ENCODE measurements at regions not wholly inside any gene's neighbourhood (a gene's known extent, or its start where the extent isn't known, plus 50 kb on each side); places are given as distances from the start of the nearest gene placed in this dataset.
"Not testable (repeated sequence)": the region's sequence is repeated elsewhere in the genome, so short reads cannot be mapped to it uniquely, and the experiment has no call there.

DNA sequence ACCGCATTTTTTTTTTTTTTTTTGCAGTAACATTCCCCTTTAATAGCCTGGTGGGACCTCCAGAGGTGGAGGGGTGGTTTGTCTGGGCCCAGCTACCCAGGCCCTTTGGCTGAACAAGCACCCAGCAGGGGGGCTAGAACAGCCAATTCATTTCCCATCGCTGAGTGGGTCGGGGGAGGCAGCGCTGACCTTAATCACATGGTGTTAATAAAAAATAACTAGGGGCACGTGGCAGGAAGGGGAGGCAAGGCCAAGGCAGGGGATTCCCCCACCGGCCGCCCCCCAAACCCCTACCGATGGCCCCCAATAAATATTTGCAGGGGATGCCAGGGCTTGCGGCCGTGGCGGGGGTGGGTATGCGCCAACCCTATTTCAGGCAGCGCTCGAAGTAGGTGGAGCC is 1709.9 kb downstream of the TP53TG3F start:
- DNase-seq (ENCODE audit: low read depth in 4 of 6, low spot score in 6 of 6); H3K4me3 ChIP-seq (ENCODE audit: low read depth, low read length); H3K27ac ChIP-seq (ENCODE audit: low read depth, low read length); H3K4me1 ChIP-seq (ENCODE audit: control insufficient read depth, insufficient read depth, low read length); H3K9me3 ChIP-seq (ENCODE audit: control insufficient read depth, insufficient read depth, low read length); H3K27me3 ChIP-seq (ENCODE audit: control insufficient read depth, insufficient read depth, low read length); H3K36me3 ChIP-seq (ENCODE audit: control insufficient read depth, insufficient read depth, low read length): not testable (repeated sequence)
- WGBS (ENCODE audit: insufficient coverage), result 86% methylated on average over 7 of the region's 14 CpGs

DNA sequence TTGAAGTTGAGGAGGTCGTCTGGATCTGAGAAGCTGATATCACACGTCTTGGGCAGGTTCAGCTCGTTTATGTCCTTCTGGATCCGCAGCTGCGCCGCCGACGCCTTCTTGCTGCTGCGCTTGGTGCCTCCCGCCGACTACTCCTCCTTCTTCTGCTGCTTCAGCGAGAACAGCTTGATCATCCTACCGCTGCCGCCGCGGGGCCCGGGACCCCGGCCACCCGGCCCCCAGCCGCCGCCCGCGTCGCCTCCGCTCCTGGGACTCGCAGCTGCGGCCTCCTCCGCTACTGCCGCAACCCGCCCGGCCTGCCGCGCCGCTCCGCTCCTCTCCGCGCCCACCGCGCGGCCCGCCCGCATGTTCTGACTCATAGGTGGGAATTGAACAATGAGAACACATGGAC is 1710.6 kb downstream of the TP53TG3F start:
- H3K4me3 ChIP-seq (ENCODE audit: low read depth, low read length); H3K4me1 ChIP-seq (ENCODE audit: control insufficient read depth, insufficient read depth, low read length); H3K27me3 ChIP-seq (ENCODE audit: control insufficient read depth, insufficient read depth, low read length); H3K36me3 ChIP-seq (ENCODE audit: control insufficient read depth, insufficient read depth, low read length); DNase-seq (ENCODE audit: low read depth in 4 of 6, low spot score in 6 of 6); H3K27ac ChIP-seq (ENCODE audit: low read depth, low read length); H3K9me3 ChIP-seq (ENCODE audit: control insufficient read depth, insufficient read depth, low read length): not testable (repeated sequence)
- 53% methylated on average over 20 of the region's 42 CpGs for WGBS (ENCODE audit: insufficient coverage)

DNA sequence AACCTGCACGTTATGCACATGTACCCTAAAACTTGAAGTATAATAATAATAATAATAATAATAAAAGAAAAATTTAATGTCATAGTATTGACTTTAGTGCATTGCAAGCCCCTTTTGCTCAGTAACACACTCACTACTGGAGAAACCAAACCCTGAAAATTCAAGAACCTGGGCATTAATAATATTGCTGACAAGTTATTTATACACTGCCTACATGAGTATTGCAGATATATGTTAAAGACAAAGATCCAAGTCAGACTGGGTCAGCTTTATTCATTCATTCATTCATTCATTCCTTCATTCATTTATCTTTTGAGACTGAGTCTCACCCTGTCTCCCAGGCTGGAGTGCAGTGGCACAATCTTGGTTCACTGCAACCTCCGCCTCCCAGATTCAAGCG is 1711.2 kb downstream of the TP53TG3F start:
- no peak overlapping the region for H3K27ac ChIP-seq (ENCODE audit: low read depth, low read length)
- WGBS (ENCODE audit: insufficient coverage), result 90% methylated on average over 2 of the region's 3 CpGs
- H3K36me3 ChIP-seq (ENCODE audit: control insufficient read depth, insufficient read depth, low read length), result no peaks in the 10 kb centered on the region
- H3K4me1 ChIP-seq (ENCODE audit: control insufficient read depth, insufficient read depth, low read length), result no peaks in the 10 kb centered on the region
- no peaks in the 10 kb centered on the region for H3K27me3 ChIP-seq (ENCODE audit: control insufficient read depth, insufficient read depth, low read length)
- H3K4me3 ChIP-seq (ENCODE audit: low read depth, low read length), result no peak overlapping the region
- peaks cover 8% of the 10 kb centered on the region for H3K9me3 ChIP-seq (ENCODE audit: control insufficient read depth, insufficient read depth, low read length)
- DNase-seq (ENCODE audit: low read depth in 4 of 6, low spot score in 6 of 6), result no peak

DNA sequence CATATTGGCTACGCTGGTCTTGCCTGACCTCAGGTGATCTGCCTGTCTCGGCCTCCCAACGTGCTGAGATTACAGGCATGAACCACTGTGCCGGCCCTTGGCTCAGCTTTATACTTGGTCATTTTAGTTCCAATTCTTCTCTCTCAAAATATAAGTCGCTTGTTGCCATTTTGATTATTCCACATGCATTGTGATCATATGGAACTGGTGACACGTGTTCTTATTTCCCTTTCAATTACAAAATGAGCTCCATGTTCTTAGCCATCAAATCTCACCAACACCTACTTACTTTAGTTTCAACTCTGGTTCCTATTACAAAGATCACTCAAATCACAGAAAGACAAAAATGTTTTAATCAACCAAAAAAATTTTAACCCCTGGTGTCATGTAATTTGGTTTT is 1711.7 kb downstream of the TP53TG3F start:
- 67% methylated on average over 6 of the region's 6 CpGs for WGBS (ENCODE audit: insufficient coverage)
- H3K27ac ChIP-seq (ENCODE audit: low read depth, low read length), result no peak overlapping the region
- no peaks in the 10 kb centered on the region for H3K36me3 ChIP-seq (ENCODE audit: control insufficient read depth, insufficient read depth, low read length)
- no peak for DNase-seq (ENCODE audit: low read depth in 4 of 6, low spot score in 6 of 6)
- no peaks in the 10 kb centered on the region for H3K4me1 ChIP-seq (ENCODE audit: control insufficient read depth, insufficient read depth, low read length)
- no peak overlapping the region for H3K4me3 ChIP-seq (ENCODE audit: low read depth, low read length)
- no peaks in the 10 kb centered on the region for H3K27me3 ChIP-seq (ENCODE audit: control insufficient read depth, insufficient read depth, low read length)
- peaks cover 8% of the 10 kb centered on the region for H3K9me3 ChIP-seq (ENCODE audit: control insufficient read depth, insufficient read depth, low read length)

DNA sequence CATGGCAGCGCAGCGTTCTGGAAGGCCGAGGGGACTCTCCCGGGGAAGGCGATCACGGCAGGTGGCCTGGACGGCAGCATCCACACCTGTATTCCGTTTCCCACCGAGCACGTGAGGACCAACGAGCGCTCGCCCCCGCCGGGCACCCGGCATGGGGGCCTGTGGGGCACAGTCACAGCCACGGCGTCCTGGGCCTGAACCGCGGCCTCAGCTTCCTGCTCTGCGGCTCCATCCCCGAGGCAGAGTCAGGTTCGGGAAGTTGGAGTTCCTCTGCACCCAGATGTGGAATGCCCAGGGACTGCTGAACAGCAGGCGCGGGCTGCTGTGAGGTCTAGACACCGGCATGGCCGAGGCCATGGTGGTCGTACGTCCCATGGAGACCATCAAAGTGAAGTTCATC is 1713.9 kb downstream of the TP53TG3F start:
- H3K36me3 ChIP-seq (ENCODE audit: control insufficient read depth, insufficient read depth, low read length), result no peaks in the 10 kb centered on the region
- H3K9me3 ChIP-seq (ENCODE audit: control insufficient read depth, insufficient read depth, low read length), result peaks cover 14% of the 10 kb centered on the region
- DNase-seq (ENCODE audit: low read depth in 4 of 6, low spot score in 6 of 6), result no peak
- no peak overlapping the region for H3K27ac ChIP-seq (ENCODE audit: low read depth, low read length)
- 87% methylated on average over 29 of the region's 29 CpGs for WGBS (ENCODE audit: insufficient coverage)
- no peaks in the 10 kb centered on the region for H3K27me3 ChIP-seq (ENCODE audit: control insufficient read depth, insufficient read depth, low read length)
- H3K4me1 ChIP-seq (ENCODE audit: control insufficient read depth, insufficient read depth, low read length), result no peaks in the 10 kb centered on the region
- H3K4me3 ChIP-seq (ENCODE audit: low read depth, low read length), result no peak overlapping the region

DNA sequence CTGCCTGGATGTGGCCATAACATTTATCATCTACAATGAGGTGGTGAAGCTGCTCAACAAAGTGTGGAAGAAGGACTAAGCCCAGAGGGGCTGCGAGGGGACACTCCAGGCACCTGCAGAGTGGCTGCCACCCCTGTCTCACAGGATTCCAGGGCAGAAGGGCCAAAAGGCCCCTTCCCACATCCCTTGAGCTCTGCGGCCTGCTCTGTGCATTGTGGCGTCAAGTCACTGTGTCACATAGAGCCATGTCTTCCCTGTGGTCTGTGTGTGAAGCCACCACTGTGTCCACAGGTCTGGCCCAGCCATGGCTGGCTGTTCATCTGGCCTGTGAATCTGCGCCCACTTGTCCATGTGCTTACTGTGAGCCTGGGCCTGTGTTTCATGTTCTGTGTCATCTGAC is 1714.6 kb downstream of the TP53TG3F start:
- 77% methylated on average over 4 of the region's 4 CpGs for WGBS (ENCODE audit: insufficient coverage)
- no peak for DNase-seq (ENCODE audit: low read depth in 4 of 6, low spot score in 6 of 6)

DNA sequence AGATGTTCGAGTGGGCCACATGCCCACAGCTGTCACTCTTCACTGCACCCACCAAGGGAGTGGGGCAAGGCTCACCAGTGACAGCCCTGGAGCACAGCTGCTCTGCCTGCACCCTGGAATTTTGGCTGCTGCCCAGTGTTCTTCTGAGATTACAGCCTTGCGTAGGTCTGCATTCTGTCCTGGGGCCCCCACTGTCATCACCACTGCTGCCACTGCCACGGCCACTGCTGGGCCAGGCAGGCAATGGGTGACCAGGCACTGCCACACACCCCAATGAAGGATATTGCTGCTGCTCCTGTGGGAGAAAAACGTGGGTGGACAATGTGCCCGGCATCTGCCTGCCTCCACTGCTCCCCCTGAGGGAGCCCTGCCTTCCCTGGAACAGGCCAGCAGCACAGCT is 1717.0 kb downstream of the TP53TG3F start:
- Histone ChIP-seq H3K4me1 (ENCODE audit: control insufficient read depth, insufficient read depth, low read length) (no peaks in the 10 kb centered on the region), H3K36me3 (ENCODE audit: control insufficient read depth, insufficient read depth, low read length) (no peaks in the 10 kb centered on the region), H3K9me3 (ENCODE audit: control insufficient read depth, insufficient read depth, low read length) (peaks cover 16% of the 10 kb centered on the region), H3K27me3 (ENCODE audit: control insufficient read depth, insufficient read depth, low read length) (no peaks in the 10 kb centered on the region), H3K4me3 (ENCODE audit: low read depth, low read length) (no peak overlapping the region), H3K27ac (ENCODE audit: low read depth, low read length) (no peak overlapping the region)
- no peak for DNase-seq (ENCODE audit: low read depth in 4 of 6, low spot score in 6 of 6)
- 61% methylated on average over 5 of the region's 5 CpGs for WGBS (ENCODE audit: insufficient coverage)

More for the DNA sequence above, 1714.6 kb downstream of the TP53TG3F start:
- Histone ChIP-seq H3K27me3 (ENCODE audit: control insufficient read depth, insufficient read depth, low read length) (no peaks in the 10 kb centered on the region), H3K9me3 (ENCODE audit: control insufficient read depth, insufficient read depth, low read length) (peaks cover 14% of the 10 kb centered on the region), H3K27ac (ENCODE audit: low read depth, low read length) (no peak overlapping the region), H3K4me1 (ENCODE audit: control insufficient read depth, insufficient read depth, low read length) (no peaks in the 10 kb centered on the region), H3K36me3 (ENCODE audit: control insufficient read depth, insufficient read depth, low read length) (no peaks in the 10 kb centered on the region), H3K4me3 (ENCODE audit: low read depth, low read length) (no peak overlapping the region)

DNA sequence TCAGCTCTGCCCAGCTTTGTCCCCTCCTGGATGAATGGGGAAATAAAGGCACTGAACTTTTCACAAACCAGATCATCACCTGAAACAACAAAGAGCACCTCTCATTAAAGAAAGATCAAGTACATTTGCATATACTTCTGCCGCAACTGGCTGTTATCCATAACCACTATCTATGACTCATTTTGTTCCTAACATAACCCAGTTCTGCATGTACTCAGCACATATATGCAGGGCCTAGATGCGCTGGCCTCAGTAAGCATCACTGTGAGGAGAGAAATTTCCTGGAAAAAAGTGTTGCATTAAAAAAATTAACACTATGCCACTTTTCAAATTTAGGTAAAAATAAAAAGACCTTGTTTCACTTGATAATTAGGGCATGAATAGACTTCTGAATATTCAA is 1718.4 kb downstream of the TP53TG3F start:
- Histone ChIP-seq H3K4me1 (ENCODE audit: control insufficient read depth, insufficient read depth, low read length) (no peaks in the 10 kb centered on the region), H3K36me3 (ENCODE audit: control insufficient read depth, insufficient read depth, low read length) (no peaks in the 10 kb centered on the region), H3K27ac (ENCODE audit: low read depth, low read length) (no peak overlapping the region), H3K27me3 (ENCODE audit: control insufficient read depth, insufficient read depth, low read length) (no peaks in the 10 kb centered on the region), H3K9me3 (ENCODE audit: control insufficient read depth, insufficient read depth, low read length) (peaks cover 14% of the 10 kb centered on the region), H3K4me3 (ENCODE audit: low read depth, low read length) (no peak overlapping the region)
- no CpG with 5 or more reads among the region's 2 CpGs for WGBS (ENCODE audit: insufficient coverage)
- DNase-seq (ENCODE audit: low read depth in 4 of 6, low spot score in 6 of 6), result no peak

DNA sequence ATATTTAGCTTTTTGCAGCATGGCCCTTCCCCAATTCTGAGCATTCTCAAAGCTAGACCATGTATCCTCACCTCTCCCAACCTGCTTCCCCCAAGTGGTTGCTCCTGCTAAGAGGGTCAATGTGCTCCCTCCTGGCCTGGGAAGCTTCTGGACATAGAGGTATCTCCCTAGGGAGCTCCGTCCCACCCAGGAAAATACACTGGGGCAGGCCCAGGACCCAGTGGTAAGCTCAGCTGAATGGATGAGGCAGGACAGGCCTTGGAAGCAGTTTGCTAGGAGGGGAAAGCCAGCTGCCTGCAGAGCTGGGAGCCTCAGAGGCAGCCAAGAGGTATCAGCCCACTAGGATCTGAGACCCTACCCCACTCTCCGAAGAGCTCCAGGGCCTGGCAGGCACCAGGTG is 1721.6 kb downstream of the TP53TG3F start:
- no peak overlapping the region for H3K27ac ChIP-seq (ENCODE audit: low read depth, low read length)
- no peaks in the 10 kb centered on the region for H3K36me3 ChIP-seq (ENCODE audit: control insufficient read depth, insufficient read depth, low read length)
- peaks cover 16% of the 10 kb centered on the region for H3K9me3 ChIP-seq (ENCODE audit: control insufficient read depth, insufficient read depth, low read length)
- DNase-seq (ENCODE audit: low read depth in 4 of 6, low spot score in 6 of 6), result no peak
- H3K4me3 ChIP-seq (ENCODE audit: low read depth, low read length), result no peak overlapping the region
- H3K4me1 ChIP-seq (ENCODE audit: control insufficient read depth, insufficient read depth, low read length), result no peaks in the 10 kb centered on the region
- 55% methylated on average over 1 of the region's 2 CpGs for WGBS (ENCODE audit: insufficient coverage)
- H3K27me3 ChIP-seq (ENCODE audit: control insufficient read depth, insufficient read depth, low read length), result no peaks in the 10 kb centered on the region

DNA sequence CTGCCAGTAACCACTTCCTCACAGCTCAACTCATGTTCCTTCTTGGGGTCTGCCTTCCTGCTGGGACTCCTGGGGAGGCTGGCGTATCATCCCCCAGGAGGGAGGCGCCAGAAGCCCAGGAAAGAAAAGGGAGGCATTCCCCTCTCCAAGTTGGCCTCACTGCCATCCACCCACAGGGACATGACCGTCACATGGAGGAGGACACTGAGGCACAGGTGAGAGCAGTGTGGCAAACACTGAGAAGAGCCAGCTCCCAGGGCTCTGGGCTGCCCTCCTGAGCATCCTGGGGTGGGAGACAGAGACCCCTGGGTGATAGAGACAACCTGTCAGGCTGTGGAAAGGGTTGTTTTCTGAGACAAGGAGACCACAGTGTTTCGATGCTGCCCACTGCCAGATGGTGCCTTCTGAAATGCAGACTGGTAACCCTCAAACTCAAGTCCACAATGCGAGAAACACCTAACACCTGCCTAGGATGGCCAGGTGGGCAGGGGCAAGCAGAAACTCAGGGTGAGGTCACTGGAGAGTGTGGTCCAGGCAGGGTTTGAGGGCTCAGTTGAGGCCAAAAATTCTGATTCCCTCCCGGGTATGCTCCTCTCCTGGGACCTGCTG is 1722.1 kb downstream of the TP53TG3F start:
- H3K4me3 ChIP-seq (ENCODE audit: low read depth, low read length), result no peak overlapping the region
- H3K9me3 ChIP-seq (ENCODE audit: control insufficient read depth, insufficient read depth, low read length), result peaks cover 20% of the 10 kb centered on the region
- DNase-seq (ENCODE audit: low read depth in 4 of 6, low spot score in 6 of 6), result no peak
- H3K27ac ChIP-seq (ENCODE audit: low read depth, low read length), result no peak overlapping the region
- no peaks in the 10 kb centered on the region for H3K36me3 ChIP-seq (ENCODE audit: control insufficient read depth, insufficient read depth, low read length)
- no peaks in the 10 kb centered on the region for H3K4me1 ChIP-seq (ENCODE audit: control insufficient read depth, insufficient read depth, low read length)
- 81% methylated on average over 3 of the region's 6 CpGs for WGBS (ENCODE audit: insufficient coverage)
- H3K27me3 ChIP-seq (ENCODE audit: control insufficient read depth, insufficient read depth, low read length), result no peaks in the 10 kb centered on the region

Measured in spinal cord (tissue), 9 donors.